Parathyroid adenoma (tissue), 2 donors: ENCODE measurements at regions not wholly inside any gene's neighbourhood (a gene's known extent, or its start where the extent isn't known, plus 50 kb on each side); places are given as distances from the start of the nearest gene placed in this dataset.

Experiments
- H2AFZ ChIP-seq: fragments of 300-600 bp; sonication (generic); one replicate; pipeline ENCODE4 v1.7.0; 2017; ENCODE audit warnings: antibody characterized with exemption, mild to moderate bottlenecking
- H3K27ac ChIP-seq: fragments of 300-600 bp; sonication (generic); one replicate; pipeline ENCODE4 v1.7.0; 2017
- H3K27me3 ChIP-seq: fragments of 300-600 bp; sonication (generic); one replicate; pipeline ENCODE4 v1.7.0; 2017; ENCODE audit warnings: low read length; ENCODE audit not compliant: control insufficient read depth, insufficient read depth
- H3K36me3 ChIP-seq: fragments of 300-600 bp; sonication (generic); one replicate; pipeline ENCODE4 v1.7.0; 2017; ENCODE audit warnings: low read length; ENCODE audit not compliant: control insufficient read depth, insufficient read depth
- H3K4me1 ChIP-seq: fragments of 300-600 bp; sonication (generic); one replicate; pipeline ENCODE4 v1.7.0; 2017; ENCODE audit warnings: control low read depth
- H3K4me2 ChIP-seq: fragments of 300-600 bp; sonication (generic); one replicate; pipeline ENCODE4 v1.7.0; 2017; ENCODE audit warnings: low read length
- H3K4me3 ChIP-seq: fragments of 300-600 bp; sonication (generic); one replicate; pipeline ENCODE4 v1.7.0; 2017; ENCODE audit warnings: low read depth, low read length
- H3K79me2 ChIP-seq: fragments of 300-600 bp; sonication (generic); one replicate; pipeline ENCODE4 v1.7.0; 2017; ENCODE audit warnings: control low read depth
- H3K9ac ChIP-seq: fragments of 300-600 bp; sonication (generic); one replicate; pipeline ENCODE4 v1.7.0; 2017; ENCODE audit warnings: mild to moderate bottlenecking
- H3K9me3 ChIP-seq: fragments of 300-600 bp; sonication (generic); one replicate; pipeline ENCODE4 v1.7.0; 2017; ENCODE audit warnings: low read length; ENCODE audit not compliant: control insufficient read depth
- TF ChIP-seq, protein P1 (sequence below): fragments of 300-600 bp; sonication (generic); IDR thresholded peaks from one replicate; pipeline ENCODE4 v1.7.0; 2017; ENCODE audit warnings: antibody characterized with exemption, mild to moderate bottlenecking
- donor health status: primary hyperparathyroidism.

DNA sequence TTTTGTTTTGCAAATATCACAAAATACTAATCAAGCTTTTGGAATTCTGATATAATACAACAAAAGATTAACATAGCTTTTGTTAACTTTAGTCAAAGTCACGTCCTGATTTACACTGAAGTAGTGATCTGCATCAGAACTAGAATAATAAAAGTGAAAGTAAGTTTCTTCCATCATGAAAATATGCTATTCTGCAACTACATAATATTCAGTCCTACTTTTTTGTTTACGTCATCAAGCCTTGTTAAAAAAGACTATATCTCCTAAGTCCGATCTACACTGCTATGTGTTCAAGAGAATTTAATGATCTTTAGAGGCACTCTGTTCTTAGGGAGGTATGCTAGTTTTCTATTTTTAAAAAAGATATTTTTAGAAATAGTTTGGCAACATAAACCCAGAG, 330.1 kb downstream of the ARPP21 start:
- Histone ChIP-seq H3K4me3 (no peak overlapping the region), H3K36me3 (no peaks in the 10 kb centered on the region), H3K4me2 (no peak overlapping the region), H3K9ac (no peak overlapping the region), H2AFZ (no peak overlapping the region), H3K79me2 (no peaks in the 10 kb centered on the region), H3K4me1 (no peaks in the 10 kb centered on the region), H3K27ac (no peak overlapping the region), H3K9me3 (no peaks in the 10 kb centered on the region), H3K27me3 (no peaks in the 10 kb centered on the region)
- TF ChIP-seq, protein P1, sequence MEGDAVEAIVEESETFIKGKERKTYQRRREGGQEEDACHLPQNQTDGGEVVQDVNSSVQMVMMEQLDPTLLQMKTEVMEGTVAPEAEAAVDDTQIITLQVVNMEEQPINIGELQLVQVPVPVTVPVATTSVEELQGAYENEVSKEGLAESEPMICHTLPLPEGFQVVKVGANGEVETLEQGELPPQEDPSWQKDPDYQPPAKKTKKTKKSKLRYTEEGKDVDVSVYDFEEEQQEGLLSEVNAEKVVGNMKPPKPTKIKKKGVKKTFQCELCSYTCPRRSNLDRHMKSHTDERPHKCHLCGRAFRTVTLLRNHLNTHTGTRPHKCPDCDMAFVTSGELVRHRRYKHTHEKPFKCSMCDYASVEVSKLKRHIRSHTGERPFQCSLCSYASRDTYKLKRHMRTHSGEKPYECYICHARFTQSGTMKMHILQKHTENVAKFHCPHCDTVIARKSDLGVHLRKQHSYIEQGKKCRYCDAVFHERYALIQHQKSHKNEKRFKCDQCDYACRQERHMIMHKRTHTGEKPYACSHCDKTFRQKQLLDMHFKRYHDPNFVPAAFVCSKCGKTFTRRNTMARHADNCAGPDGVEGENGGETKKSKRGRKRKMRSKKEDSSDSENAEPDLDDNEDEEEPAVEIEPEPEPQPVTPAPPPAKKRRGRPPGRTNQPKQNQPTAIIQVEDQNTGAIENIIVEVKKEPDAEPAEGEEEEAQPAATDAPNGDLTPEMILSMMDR: no peak

DNA sequence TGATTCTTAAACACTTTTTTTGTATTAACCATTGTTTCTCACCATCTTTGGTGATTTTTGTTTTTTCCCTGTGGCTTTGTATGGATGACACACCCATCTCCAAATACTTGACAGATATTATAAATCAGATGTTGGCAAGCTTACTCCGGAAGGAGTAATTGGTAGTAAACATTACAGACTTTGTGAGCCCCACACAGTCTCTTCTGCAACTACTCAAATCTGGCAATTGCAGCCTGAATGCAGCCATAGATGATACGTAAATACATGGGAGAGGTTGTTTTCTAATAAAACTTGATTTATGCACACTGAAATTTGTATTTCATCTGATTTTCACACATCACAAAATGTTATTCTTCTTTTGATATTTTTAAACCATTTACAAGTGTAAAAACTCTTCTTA, 331.5 kb downstream of the ARPP21 start:
- Histone ChIP-seq H3K27me3 (no peaks in the 10 kb centered on the region), H3K4me3 (no peak overlapping the region), H3K4me1 (no peaks in the 10 kb centered on the region), H3K9me3 (no peaks in the 10 kb centered on the region), H3K9ac (no peak overlapping the region), H3K36me3 (no peaks in the 10 kb centered on the region), H2AFZ (no peak overlapping the region), H3K79me2 (no peaks in the 10 kb centered on the region), H3K27ac (no peak overlapping the region), H3K4me2 (no peak overlapping the region)
- TF ChIP-seq, protein P1: no peak

DNA sequence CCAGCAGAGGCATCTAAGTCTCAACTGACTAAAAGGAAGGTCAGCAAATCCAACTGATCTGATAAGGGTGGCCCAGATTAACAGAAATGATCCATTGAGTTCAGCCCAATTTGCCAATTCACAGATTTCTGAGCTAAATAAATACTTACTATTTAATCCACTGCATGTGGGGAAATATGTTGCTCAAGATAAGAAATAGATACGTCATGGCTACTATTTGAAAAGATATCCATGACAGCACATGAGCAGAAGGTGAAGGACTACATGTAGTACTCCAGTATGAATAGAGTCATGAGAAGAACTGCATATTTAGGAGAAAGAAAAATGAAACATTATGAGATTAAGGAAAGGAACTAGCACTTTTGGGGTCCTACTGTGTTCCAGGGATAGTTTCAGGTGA, 332.4 kb downstream of the ARPP21 start:
- H3K9me3 ChIP-seq: no peaks in the 10 kb centered on the region
- no peak overlapping the region for H3K4me3 ChIP-seq
- no peak overlapping the region for H3K27ac ChIP-seq
- H3K9ac ChIP-seq: no peak overlapping the region
- H3K4me1 ChIP-seq: no peaks in the 10 kb centered on the region
- H2AFZ ChIP-seq: no peak overlapping the region
- H3K36me3 ChIP-seq: no peaks in the 10 kb centered on the region
- no peaks in the 10 kb centered on the region for H3K27me3 ChIP-seq
- no peaks in the 10 kb centered on the region for H3K79me2 ChIP-seq
- no peak overlapping the region for H3K4me2 ChIP-seq
- TF ChIP-seq, protein P1: no peak

DNA sequence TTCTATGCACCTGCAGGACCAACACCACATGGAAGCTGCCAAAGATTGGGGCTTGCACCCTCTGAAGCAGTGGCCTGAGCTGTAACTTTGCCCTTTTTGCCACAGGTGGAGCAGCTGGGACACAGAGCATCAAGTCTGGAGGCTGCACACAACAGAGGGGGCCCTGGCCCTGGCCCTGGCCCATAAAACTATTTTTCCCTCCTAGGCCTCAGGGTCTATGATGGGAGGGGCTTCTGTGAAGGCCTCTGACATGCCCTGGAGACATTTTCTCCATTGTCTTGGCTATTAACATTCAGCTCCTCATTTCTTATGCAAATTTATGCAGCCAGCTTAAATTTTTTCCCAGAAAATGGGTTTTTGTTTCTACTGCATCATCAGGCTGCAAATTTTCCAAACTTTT, 335.5 kb downstream of the ARPP21 start:
- no peak overlapping the region for H2AFZ ChIP-seq
- no peaks in the 10 kb centered on the region for H3K36me3 ChIP-seq
- no peaks in the 10 kb centered on the region for H3K9me3 ChIP-seq
- TF ChIP-seq, protein P1: no peak
- H3K27me3 ChIP-seq: no peaks in the 10 kb centered on the region
- no peak overlapping the region for H3K9ac ChIP-seq
- no peak overlapping the region for H3K4me3 ChIP-seq
- no peak overlapping the region for H3K27ac ChIP-seq
- no peaks in the 10 kb centered on the region for H3K4me1 ChIP-seq
- H3K4me2 ChIP-seq: no peak overlapping the region
- H3K79me2 ChIP-seq: no peaks in the 10 kb centered on the region

DNA sequence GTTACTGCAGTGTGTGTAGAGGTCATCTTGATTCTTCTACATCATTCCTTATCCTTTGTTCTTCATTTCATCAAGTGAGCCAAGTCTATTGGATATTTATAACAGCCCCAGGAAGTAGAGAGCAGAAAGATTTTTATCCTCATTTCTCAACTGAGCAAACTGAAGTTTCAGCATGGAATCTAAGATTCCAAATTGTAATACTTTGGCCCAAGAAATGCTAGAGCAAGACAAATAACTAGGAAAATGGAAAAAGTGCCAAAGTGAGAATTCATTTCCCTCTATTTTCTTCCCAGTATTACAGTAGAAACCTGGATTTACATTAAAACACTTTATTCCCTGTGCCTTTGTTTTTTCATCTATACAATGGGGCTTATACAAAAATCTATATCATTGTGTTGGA, 346.8 kb downstream of the ARPP21 start:
- no peak overlapping the region for H3K9ac ChIP-seq
- no peaks in the 10 kb centered on the region for H3K4me1 ChIP-seq
- H3K36me3 ChIP-seq: no peaks in the 10 kb centered on the region
- H3K79me2 ChIP-seq: no peaks in the 10 kb centered on the region
- H3K27me3 ChIP-seq: no peaks in the 10 kb centered on the region
- TF ChIP-seq, protein P1: no peak
- no peak overlapping the region for H3K27ac ChIP-seq
- H3K9me3 ChIP-seq: no peaks in the 10 kb centered on the region
- H3K4me3 ChIP-seq: no peak overlapping the region
- no peak overlapping the region for H2AFZ ChIP-seq
- no peak overlapping the region for H3K4me2 ChIP-seq
